Muscle of leg (tissue), 3 donors: ENCODE measurements at regions not wholly inside any gene's neighbourhood (a gene's known extent, or its start where the extent isn't known, plus 50 kb on each side); places are given as distances from the start of the nearest gene placed in this dataset.
"Not testable (repeated sequence)": the region's sequence is repeated elsewhere in the genome, so short reads cannot be mapped to it uniquely, and the experiment has no call there.

Experiments used
- DNase-seq: peaks from one replicate; pipeline ENCODE4 v3.0.0; 2013
- H3K27ac ChIP-seq: one replicate; pipeline ENCODE4 v1.5.1; 2013; ENCODE audit warnings: mild to moderate bottlenecking, low read length, control low read depth
- H3K27me3 ChIP-seq: one replicate; pipeline ENCODE4 v1.6.1; 2013; ENCODE audit warnings: low read length; ENCODE audit not compliant: control insufficient read depth, insufficient read depth
- H3K36me3 ChIP-seq: one replicate; pipeline ENCODE4 v1.6.1; 2013; ENCODE audit warnings: low read length; ENCODE audit not compliant: control insufficient read depth, insufficient read depth
- H3K4me1 ChIP-seq: one replicate; pipeline ENCODE4 v1.6.1; 2013; ENCODE audit warnings: low read length; ENCODE audit not compliant: control insufficient read depth, insufficient read depth
- H3K4me3 ChIP-seq: one replicate; pipeline ENCODE4 v1.5.1; 2013; ENCODE audit warnings: low read length, control low read depth
- H3K9me3 ChIP-seq: replicated peaks from 2 replicates; pipeline ENCODE4 v1.6.1; 2013; ENCODE audit warnings: low read depth, low read length; ENCODE audit not compliant: control insufficient read depth
- WGBS: methylation state at CpG from one replicate; pipeline ENCODE4 v1.1.5; 2013; ENCODE audit warnings: missing lambda C conversion rate; ENCODE audit not compliant: insufficient coverage; 5-methylcytosine and 5-hydroxymethylcytosine counted together

DNA sequence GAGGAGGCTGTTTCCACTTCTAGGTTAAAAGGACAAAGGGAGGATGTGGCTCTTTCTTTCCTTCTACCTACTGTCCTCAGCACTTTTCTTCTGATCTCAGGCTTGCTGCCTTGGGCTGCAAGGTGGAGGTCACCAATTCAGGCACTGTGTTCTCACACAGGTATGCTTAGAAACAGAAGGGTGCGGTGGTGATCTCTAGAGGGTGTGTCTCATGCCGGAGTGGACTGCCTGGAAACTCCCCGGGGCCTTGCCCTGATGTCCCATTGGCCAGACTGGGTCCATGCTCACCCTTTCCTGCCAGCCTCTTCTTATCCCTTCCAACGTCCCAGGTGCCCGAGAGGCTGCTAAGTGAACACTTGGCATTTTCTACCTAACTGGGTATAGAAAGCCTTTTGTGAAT is 1197.6 kb downstream of the AACS start:
- Histone ChIP-seq H3K4me1 (no peaks in the 10 kb centered on the region), H3K27ac (no peak overlapping the region), H3K9me3 (no peaks in the 10 kb centered on the region), H3K36me3 (no peaks in the 10 kb centered on the region), H3K27me3 (no peaks in the 10 kb centered on the region), H3K4me3 (no peak overlapping the region)
- no peak for DNase-seq
- WGBS, result 94% methylated on average over 3 of the region's 5 CpGs

DNA sequence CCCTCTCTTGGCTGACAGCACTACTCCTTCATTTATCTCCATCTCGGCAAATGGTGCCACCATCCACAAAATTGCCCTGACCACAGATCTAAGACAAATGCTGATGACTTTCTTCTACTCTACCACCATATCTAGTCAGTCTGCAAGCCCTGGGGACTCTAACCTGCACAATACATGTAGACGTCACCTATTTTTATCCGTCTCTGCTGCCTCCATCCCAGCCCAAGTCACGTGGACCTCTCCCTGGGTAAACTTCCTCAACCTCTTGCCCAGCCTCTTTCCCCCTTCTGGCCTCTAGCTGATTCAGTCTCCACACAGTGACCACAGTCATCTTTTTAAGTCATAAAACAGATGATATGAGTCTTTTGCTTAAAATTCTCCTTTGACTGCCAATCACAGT is 1203.0 kb downstream of the AACS start:
- Histone ChIP-seq H3K36me3 (no peaks in the 10 kb centered on the region), H3K4me3 (no peak overlapping the region), H3K27me3 (no peaks in the 10 kb centered on the region), H3K27ac (no peak overlapping the region), H3K9me3 (no peaks in the 10 kb centered on the region), H3K4me1 (no peaks in the 10 kb centered on the region)
- DNase-seq, result no peak
- 90% methylated on average over 4 of the region's 4 CpGs for WGBS

DNA sequence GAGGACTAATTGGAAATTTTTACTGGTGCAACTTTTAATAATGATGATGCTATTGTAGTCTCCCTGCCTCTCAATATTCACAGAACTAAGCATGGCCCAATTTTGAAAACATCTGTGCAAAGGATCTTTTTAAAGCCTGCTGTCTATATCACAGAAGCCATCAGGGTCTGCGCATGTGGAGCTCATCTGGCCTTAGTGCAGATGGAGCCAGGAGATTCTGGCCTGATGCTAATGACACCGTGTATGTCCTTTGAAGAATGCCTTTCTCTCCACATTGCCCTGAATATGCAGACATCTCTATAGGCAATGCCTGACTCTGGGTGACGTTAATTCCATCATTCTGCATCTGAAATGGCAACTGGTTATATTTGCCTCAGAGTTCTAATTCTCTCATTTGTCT is 1205.9 kb downstream of the AACS start:
- no peak for DNase-seq
- no peak overlapping the region for H3K27ac ChIP-seq
- no peak overlapping the region for H3K4me3 ChIP-seq
- no peaks in the 10 kb centered on the region for H3K4me1 ChIP-seq
- no peaks in the 10 kb centered on the region for H3K9me3 ChIP-seq
- 50% methylated on average over 2 of the region's 3 CpGs for WGBS
- H3K27me3 ChIP-seq, result no peaks in the 10 kb centered on the region
- H3K36me3 ChIP-seq, result no peaks in the 10 kb centered on the region

DNA sequence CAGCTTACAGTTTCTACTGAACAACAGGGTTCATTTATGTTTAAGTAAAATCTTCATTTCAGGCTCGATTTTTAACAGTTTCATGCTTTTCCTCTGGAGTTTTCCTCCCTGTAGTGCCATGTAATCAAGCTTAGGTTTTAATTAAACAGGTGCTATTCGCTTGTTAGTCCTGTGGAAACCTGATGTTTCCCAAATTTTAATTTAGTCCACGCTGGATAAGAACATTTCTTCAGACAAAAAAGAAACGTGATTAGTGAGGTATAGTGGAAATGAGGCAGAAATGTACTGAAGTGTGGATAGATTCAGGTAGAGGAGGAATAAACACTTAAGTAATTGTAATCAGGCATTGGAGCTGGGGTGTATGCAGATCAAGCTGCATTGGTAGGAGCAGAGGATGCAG is 1217.5 kb downstream of the AACS start:
- DNase-seq, result no peak
- H3K27me3 ChIP-seq, result no peaks in the 10 kb centered on the region
- H3K9me3 ChIP-seq, result no peaks in the 10 kb centered on the region
- no peak overlapping the region for H3K27ac ChIP-seq
- H3K36me3 ChIP-seq, result no peaks in the 10 kb centered on the region
- WGBS, result 65% methylated on average over 3 of the region's 4 CpGs
- H3K4me3 ChIP-seq, result no peak overlapping the region
- no peaks in the 10 kb centered on the region for H3K4me1 ChIP-seq

- Histone ChIP-seq H3K27me3 (no peaks in the 10 kb centered on the region), H3K9me3 (no peaks in the 10 kb centered on the region), H3K36me3 (no peaks in the 10 kb centered on the region), H3K4me1 (no peaks in the 10 kb centered on the region), H3K4me3 (no peak overlapping the region), H3K27ac (no peak overlapping the region)
- whole genome bisulfite sequencing, result no CpG with 5 or more reads among the region's 1 CpG
- DNase-seq, result no peak
Measured at GRCh38 chr12:126286203-126286602, 1221.0 kb downstream of the AACS start.

- Histone ChIP-seq H3K4me1 (no peaks in the 10 kb centered on the region), H3K9me3 (peaks cover 6% of the 10 kb centered on the region), H3K36me3 (no peaks in the 10 kb centered on the region), H3K27ac (no peak overlapping the region), H3K27me3 (no peaks in the 10 kb centered on the region), H3K4me3 (no peak overlapping the region)
- no peak for DNase-seq
Measured at GRCh38 chr12:126290456-126290855, 1225.2 kb downstream of the AACS start.

DNA sequence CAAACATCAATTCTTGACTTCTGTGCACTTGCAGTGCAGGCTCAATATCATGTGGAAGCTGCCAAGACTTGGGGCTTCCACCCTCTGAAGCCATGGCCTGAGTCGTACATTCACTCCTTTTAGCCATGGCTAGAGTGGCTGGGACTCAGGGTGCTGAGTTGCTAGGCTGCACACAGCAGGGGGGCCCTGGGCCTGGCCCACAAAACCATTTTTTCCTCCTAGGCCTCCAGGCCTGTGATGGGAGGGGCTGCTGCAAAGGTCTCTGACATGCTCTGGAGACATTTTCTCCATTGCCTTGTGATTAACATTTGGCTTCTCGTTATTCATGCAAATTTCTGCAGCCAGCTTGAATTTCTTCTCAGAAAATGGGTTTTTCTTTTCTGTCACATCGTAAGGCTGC is 1226.8 kb downstream of the AACS start:
- H3K27me3 ChIP-seq, H3K9me3 ChIP-seq, DNase-seq, H3K4me3 ChIP-seq, H3K27ac ChIP-seq, H3K4me1 ChIP-seq, H3K36me3 ChIP-seq: not testable (repeated sequence)
- 88% methylated on average over 3 of the region's 3 CpGs for WGBS

GRCh38 chr12:126295652-126296051 is 1230.4 kb downstream of the AACS start:
- H3K36me3 ChIP-seq, result no peaks in the 10 kb centered on the region
- no peaks in the 10 kb centered on the region for H3K4me1 ChIP-seq
- DNase-seq, result no peak
- H3K4me3 ChIP-seq, result no peak overlapping the region
- H3K27ac ChIP-seq, result no peak overlapping the region
- no peaks in the 10 kb centered on the region for H3K27me3 ChIP-seq
- peaks cover 6% of the 10 kb centered on the region for H3K9me3 ChIP-seq
- 100% methylated on average over 1 of the region's 2 CpGs for WGBS

- no CpG with 5 or more reads among the region's 3 CpGs for WGBS
- H3K27me3 ChIP-seq, result no peaks in the 10 kb centered on the region
- H3K36me3 ChIP-seq, result no peaks in the 10 kb centered on the region
- DNase-seq, result no peak
- H3K4me1 ChIP-seq, result no peaks in the 10 kb centered on the region
- no peak overlapping the region for H3K4me3 ChIP-seq
- H3K27ac ChIP-seq, result no peak overlapping the region
- no peaks in the 10 kb centered on the region for H3K9me3 ChIP-seq
Measured at GRCh38 chr12:126309278-126309677, 1244.0 kb downstream of the AACS start.

GRCh38 chr12:126312457-126312856 is 1247.2 kb downstream of the AACS start:
- Histone ChIP-seq H3K36me3 (no peaks in the 10 kb centered on the region), H3K4me1 (no peaks in the 10 kb centered on the region), H3K27ac (no peak overlapping the region), H3K27me3 (no peaks in the 10 kb centered on the region), H3K9me3 (no peaks in the 10 kb centered on the region), H3K4me3 (no peak overlapping the region)
- DNase-seq, result no peak
- WGBS, result 90% methylated on average over 2 of the region's 3 CpGs

DNA sequence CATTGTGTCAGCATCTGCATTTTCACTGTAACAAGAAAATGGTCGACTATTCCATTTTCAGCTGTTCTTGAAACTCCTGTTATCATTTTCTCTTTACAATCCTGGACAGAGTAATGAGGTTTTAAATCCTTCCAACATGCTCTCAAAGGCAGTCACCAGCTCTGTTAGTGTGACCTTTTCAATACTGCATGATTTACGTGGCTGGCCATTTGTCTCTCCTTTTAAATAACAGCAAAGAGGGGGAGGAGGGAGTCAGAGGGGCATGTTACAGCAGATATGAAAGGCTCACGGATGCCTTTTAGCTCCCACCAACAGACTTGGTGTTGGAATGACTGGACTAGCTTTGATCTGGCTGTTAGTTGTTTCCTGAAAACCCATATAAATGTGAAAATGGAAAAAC is 1251.2 kb downstream of the AACS start:
- no peaks in the 10 kb centered on the region for H3K4me1 ChIP-seq
- no peaks in the 10 kb centered on the region for H3K9me3 ChIP-seq
- no peak overlapping the region for H3K4me3 ChIP-seq
- no peaks in the 10 kb centered on the region for H3K27me3 ChIP-seq
- no peaks in the 10 kb centered on the region for H3K36me3 ChIP-seq
- H3K27ac ChIP-seq, result no peak overlapping the region
- DNase-seq, result no peak
- 14% methylated on average over 1 of the region's 3 CpGs for WGBS
